Sigmoid colon (tissue), 4 donors: ENCODE measurements at regions not wholly inside any gene's neighbourhood (a gene's known extent, or its start where the extent isn't known, plus 50 kb on each side); places are given as distances from the start of the nearest gene placed in this dataset.

Source experiments
- CTCF ChIP-seq, 4 experiments: fragments of 450-650 bp in 3 of 4; fragments of 200-600 bp in 1 of 4; IDR thresholded peaks; one replicate each; pipeline ENCODE4 v1.5.1; 2016 to 2019; ENCODE audit warnings: antibody characterized with exemption in 4 of 4, mild to moderate bottlenecking in 3 of 4, moderate library complexity in 2 of 4
- EP300 ChIP-seq, 4 donors: sonication (generic); formaldehyde crosslinking; IDR thresholded peaks; one replicate each; pipeline ENCODE4 v1.6.1; 2017; ENCODE audit warnings: antibody characterized with exemption in 4 of 4
- POLR2A ChIP-seq, 2 donors: fragments of 450-650 bp; IDR thresholded peaks; one replicate each; pipeline ENCODE4 v1.6.1; 2016; ENCODE audit warnings: antibody characterized with exemption in 2 of 2, mild to moderate bottlenecking in 2 of 2, moderate library complexity in 2 of 2
- POLR2AphosphoS5 ChIP-seq, 4 donors: sonication (generic); formaldehyde crosslinking; IDR thresholded peaks; one replicate each; pipeline ENCODE4 v1.6.1; 2017; ENCODE audit warnings: antibody characterized with exemption in 4 of 4

- no peak for TF ChIP-seq CTCF (IDR thresholded peaks at IDR 0.05)
- TF ChIP-seq EP300 (IDR thresholded peaks at IDR 0.05): no peak
- TF ChIP-seq POLR2AphosphoS5 (IDR thresholded peaks at IDR 0.05): no peak
- no peak for TF ChIP-seq POLR2A (IDR thresholded peaks at IDR 0.05)
Measured at GRCh38 chr3:154625756-154626155, 195.8 kb upstream of the GPR149 start.
